KBM-7 (cell line): ENCODE measurements at regions not wholly inside any gene's neighbourhood (a gene's known extent, or its start where the extent isn't known, plus 50 kb on each side); places are given as distances from the start of the nearest gene placed in this dataset.

Experiments
- DNase-seq: peaks from one replicate; pipeline ENCODE4 v3.0.0-alpha.2; 2015
- in situ Hi-C: fragments of 300-500 bp; cut with MboI; formaldehyde crosslinking; loops from 2 replicates; pipeline ENCODE4 v1.14.3; 2020; ENCODE audit warnings: low sequenced_read_pairs, low pct_unique_long_range_greater_than_20kb, mixed read lengths

DNA sequence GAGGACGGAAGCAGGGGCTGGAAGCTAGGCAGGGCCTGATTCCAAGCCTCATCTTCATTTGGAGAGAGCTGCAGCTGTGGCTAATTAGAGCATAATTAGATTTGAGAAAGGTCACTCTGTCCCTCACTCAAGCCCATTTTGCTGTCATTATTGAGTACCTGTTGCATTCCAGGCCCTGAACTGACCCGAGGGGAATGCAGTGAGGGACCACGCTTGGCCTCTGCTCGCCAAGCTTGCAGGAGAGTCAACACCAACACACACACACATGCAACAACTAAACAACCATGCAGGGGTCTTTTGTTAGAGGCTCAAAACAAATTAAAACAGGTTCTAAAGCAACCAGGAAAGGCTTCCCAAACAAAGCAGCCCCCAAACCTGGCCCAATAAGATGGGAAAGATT, 52.7 kb upstream of the MAMLD1 start:
- DNase-seq = no peak
- in situ Hi-C loops = no loop called here

DNA sequence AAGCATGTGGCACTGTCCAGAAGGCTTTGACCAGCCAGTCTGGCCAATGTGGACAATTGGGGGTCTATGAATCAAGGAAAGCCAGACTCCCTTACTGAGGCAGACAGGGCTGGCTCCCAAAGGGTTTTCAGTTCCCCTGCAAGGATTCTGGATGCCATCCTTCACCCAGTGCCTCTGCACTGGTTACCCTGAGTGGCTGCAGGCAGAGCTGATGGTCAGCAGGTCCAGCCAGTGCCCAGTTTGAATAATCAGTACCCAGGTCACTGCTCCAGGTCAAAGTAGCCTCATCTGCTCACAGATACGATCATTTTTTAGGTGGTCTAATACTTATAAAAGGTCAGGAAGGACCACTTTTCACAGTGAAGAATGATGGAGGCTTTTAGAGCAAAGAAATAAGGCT, 52.2 kb upstream of the MAMLD1 start:
- in situ Hi-C loops = no loop called here
- no peak for DNase-seq

DNA sequence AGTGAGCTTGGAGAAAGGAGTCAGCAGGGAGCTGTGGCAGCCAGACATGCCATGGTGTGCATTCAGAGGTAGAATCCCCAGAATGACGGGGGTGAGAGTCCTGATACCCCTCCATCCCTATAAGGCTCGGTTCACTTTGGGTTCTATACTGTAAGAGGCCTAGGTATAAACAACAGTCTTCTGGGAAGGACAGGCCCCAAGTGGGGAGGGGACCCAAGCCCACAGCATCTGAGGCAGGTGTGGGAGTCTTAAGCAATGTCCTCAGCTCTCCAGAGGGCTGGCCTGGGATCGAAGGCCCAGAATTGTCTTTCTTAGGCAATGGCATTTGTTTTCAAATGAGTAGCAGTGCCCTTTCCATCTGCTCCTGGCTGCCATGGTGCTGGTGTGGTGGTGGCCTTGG, 50.2 kb upstream of the MAMLD1 start:
- DNase-seq = no peak
- in situ Hi-C loops = no loop called here
